ENCODE measurements at regions not wholly inside any gene's neighbourhood (a gene's known extent, or its start where the extent isn't known, plus 50 kb on each side); places are given as distances from the start of the nearest gene placed in this dataset.

DNA sequence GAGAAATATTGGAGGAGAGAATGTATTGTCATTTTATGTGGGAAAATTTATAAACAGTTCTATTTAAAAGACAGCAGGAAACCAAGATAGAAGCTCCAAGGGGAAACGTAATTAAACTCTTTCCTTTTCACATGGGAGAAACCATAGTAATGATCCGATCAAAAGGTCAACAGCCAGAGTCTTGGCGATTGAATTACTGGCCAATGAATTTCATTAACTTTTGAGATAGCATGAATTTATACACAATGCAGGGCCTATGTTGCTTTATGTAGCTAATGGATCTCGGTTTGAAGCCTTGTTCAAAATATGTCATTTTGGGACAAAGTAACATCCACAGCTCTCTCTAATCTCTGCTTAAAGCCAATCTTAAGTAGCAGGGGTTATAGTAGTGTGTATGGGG, 897.5 kb upstream of the NDST4 start:
- no peaks in the 10 kb centered on the region for H4K20me1 ChIP-seq (ENCODE audit: control insufficient read depth, insufficient read depth, insufficient read length)
- no peaks in the 10 kb centered on the region for H3K79me2 ChIP-seq (ENCODE audit: insufficient read depth, low read length)
- Mint-ChIP-seq H3K4me1 (no peaks in the 10 kb centered on the region), H3K36me3 (ENCODE audit: insufficient read depth in 1 of 3, low read depth in 3 of 3) (peaks cover 18 to 28% (median 25%) of the 10 kb centered on the region in 3 experiments), H3K27ac (no peak overlapping the region), H3K27me3 (ENCODE audit: low read depth) (no peaks in the 10 kb centered on the region), H3K9me3 (peaks cover 31 to 43% of the 10 kb centered on the region in 2 experiments), H3K4me3 (no peak overlapping the region)
- no peaks in the 10 kb centered on the region for H3K27me3 ChIP-seq (ENCODE audit: insufficient read depth, low read length)
- no peak overlapping the region for H3T11ph ChIP-seq (ENCODE audit: low read length)
- H3K4ac ChIP-seq (ENCODE audit: low read depth, low read length): no peak overlapping the region
- no peak overlapping the region for H4K8ac ChIP-seq (replicated peaks; ENCODE audit: insufficient read length, low read depth, low read length)
- no peak overlapping the region for H3K4me2 ChIP-seq (ENCODE audit: insufficient read depth, insufficient read length, low read length)
- H3K9me3 ChIP-seq (ENCODE audit: control insufficient read depth, low read depth, low read length): peaks cover 14% of the 10 kb centered on the region
- H3K56ac ChIP-seq (ENCODE audit: insufficient read length, low read depth, low read length): no peak overlapping the region
- H3K27ac ChIP-seq (ENCODE audit: insufficient read length, low read depth, low read length): no peak overlapping the region
- no peak overlapping the region for H2BK20ac ChIP-seq (ENCODE audit: low read depth, low read length, poor library complexity, severe bottlenecking)
- no peak overlapping the region for H2BK15ac ChIP-seq (ENCODE audit: low read depth, low read length)
- H3K9ac ChIP-seq (ENCODE audit: extremely low read depth, insufficient read length, low read length): no peak overlapping the region
- no peak overlapping the region for H2AFZ ChIP-seq (ENCODE audit: low read length)
- H3K14ac ChIP-seq (ENCODE audit: insufficient read depth, low read length): no peak overlapping the region
- no peak overlapping the region for H3K18ac ChIP-seq (ENCODE audit: insufficient read length, low read depth, low read length)
- WGBS (ENCODE audit: extremely low coverage, insufficient read length, low lambda C conversion rate): no CpG with 5 or more reads among the region's 4 CpGs
- DNase-seq: no peak
- H2BK12ac ChIP-seq (ENCODE audit: insufficient read length, low read depth, low read length): no peak overlapping the region
- no peaks in the 10 kb centered on the region for H3K4me1 ChIP-seq (ENCODE audit: insufficient read depth, low read length)
- H3K23me2 ChIP-seq (ENCODE audit: insufficient read length, low read depth, low read length, poor library complexity, severe bottlenecking): no peaks in the 10 kb centered on the region
- TF ChIP-seq, protein P1, sequence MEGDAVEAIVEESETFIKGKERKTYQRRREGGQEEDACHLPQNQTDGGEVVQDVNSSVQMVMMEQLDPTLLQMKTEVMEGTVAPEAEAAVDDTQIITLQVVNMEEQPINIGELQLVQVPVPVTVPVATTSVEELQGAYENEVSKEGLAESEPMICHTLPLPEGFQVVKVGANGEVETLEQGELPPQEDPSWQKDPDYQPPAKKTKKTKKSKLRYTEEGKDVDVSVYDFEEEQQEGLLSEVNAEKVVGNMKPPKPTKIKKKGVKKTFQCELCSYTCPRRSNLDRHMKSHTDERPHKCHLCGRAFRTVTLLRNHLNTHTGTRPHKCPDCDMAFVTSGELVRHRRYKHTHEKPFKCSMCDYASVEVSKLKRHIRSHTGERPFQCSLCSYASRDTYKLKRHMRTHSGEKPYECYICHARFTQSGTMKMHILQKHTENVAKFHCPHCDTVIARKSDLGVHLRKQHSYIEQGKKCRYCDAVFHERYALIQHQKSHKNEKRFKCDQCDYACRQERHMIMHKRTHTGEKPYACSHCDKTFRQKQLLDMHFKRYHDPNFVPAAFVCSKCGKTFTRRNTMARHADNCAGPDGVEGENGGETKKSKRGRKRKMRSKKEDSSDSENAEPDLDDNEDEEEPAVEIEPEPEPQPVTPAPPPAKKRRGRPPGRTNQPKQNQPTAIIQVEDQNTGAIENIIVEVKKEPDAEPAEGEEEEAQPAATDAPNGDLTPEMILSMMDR (conservative IDR thresholded peaks at IDR 0.05): no peak
- no peak overlapping the region for H3K23ac ChIP-seq (ENCODE audit: insufficient read length, low read depth, low read length)
- no peak overlapping the region for H4K5ac ChIP-seq (ENCODE audit: insufficient read length, low read depth, low read length)
- no peaks in the 10 kb centered on the region for H3K79me1 ChIP-seq (ENCODE audit: insufficient read depth, low read depth, low read length, poor library complexity, severe bottlenecking)
- no peak overlapping the region for H2AK5ac ChIP-seq (ENCODE audit: insufficient read length, low read length)
- no peak overlapping the region for H2BK120ac ChIP-seq (ENCODE audit: low read depth, low read length, poor library complexity, severe bottlenecking)
- no peak overlapping the region for H4K91ac ChIP-seq (ENCODE audit: insufficient read length, low read depth, low read length)
- no peak overlapping the region for H2BK5ac ChIP-seq (ENCODE audit: insufficient read length, low read length)
